ENCODE measurements at regions not wholly inside any gene's neighbourhood (a gene's known extent, or its start where the extent isn't known, plus 50 kb on each side); places are given as distances from the start of the nearest gene placed in this dataset.

DNA sequence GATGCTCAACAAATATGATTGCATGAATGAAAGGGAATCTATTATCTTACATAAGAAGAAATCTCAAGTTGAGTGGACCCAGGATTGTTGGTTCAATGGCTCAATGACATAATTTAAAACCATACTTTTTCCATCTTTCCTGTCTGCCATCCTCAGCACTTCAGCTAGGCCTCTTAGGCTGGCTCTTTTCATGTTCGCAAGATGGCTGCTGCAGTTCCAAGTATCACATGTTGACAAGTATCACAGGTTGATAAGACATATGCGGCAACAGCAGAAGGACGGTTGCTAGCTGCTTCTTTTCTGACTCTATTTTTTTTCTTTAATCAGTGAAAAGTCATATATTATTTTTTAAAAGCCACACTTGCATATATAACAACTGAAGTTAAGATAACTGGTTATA, 79.0 kb upstream of the CDK6 start:
- TF ChIP-seq, protein P1, sequence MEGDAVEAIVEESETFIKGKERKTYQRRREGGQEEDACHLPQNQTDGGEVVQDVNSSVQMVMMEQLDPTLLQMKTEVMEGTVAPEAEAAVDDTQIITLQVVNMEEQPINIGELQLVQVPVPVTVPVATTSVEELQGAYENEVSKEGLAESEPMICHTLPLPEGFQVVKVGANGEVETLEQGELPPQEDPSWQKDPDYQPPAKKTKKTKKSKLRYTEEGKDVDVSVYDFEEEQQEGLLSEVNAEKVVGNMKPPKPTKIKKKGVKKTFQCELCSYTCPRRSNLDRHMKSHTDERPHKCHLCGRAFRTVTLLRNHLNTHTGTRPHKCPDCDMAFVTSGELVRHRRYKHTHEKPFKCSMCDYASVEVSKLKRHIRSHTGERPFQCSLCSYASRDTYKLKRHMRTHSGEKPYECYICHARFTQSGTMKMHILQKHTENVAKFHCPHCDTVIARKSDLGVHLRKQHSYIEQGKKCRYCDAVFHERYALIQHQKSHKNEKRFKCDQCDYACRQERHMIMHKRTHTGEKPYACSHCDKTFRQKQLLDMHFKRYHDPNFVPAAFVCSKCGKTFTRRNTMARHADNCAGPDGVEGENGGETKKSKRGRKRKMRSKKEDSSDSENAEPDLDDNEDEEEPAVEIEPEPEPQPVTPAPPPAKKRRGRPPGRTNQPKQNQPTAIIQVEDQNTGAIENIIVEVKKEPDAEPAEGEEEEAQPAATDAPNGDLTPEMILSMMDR (IDR thresholded peaks at IDR 0.05), result no peak
- TF ChIP-seq POLR2AphosphoS5 (IDR thresholded peaks at IDR 0.05) (no peak), EP300 (IDR thresholded peaks at IDR 0.05) (no peak), POLR2A (IDR thresholded peaks at IDR 0.05) (no peak)
- H3K27ac ChIP-seq, result no peak overlapping the region
- no peaks in the 10 kb centered on the region for H3K36me3 ChIP-seq
- 97 to 98% methylated on average over 3 of the region's 3 CpGs for WGBS, 2 donors
- no peaks in the 10 kb centered on the region for H3K9me3 ChIP-seq
- no peaks in the 10 kb centered on the region for H3K27me3 ChIP-seq
- peaks cover 0 to 13% (median 9%) of the 10 kb centered on the region in 4 donors for H3K4me1 ChIP-seq
- intact Hi-C loops (cut with DNase I), result no loop called here
- no peak for DNase-seq
- H3K4me3 ChIP-seq, result no peak overlapping the region

DNA sequence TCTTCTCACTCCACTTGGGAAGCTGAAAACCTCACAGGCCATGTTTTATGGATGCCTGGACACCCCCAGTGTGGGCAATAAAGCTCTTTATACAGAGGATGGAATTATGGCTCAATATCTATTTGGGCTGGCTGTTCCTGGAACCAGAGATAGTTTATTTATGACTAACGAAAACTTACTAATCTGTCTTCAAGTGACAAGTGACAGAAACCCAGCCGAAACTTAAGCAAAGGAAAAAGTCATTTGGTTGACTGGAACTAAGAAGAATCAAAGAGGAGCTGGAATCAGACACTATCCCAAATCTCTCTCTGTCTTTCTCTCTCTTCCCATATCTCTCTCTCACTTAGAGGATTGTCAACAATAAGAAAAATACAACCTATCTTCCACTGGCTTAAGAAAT, 78.3 kb upstream of the CDK6 start:
- TF ChIP-seq EP300 (IDR thresholded peaks at IDR 0.05) (no peak), POLR2A (IDR thresholded peaks at IDR 0.05) (no peak), POLR2AphosphoS5 (IDR thresholded peaks at IDR 0.05) (no peak)
- TF ChIP-seq, protein P1 (IDR thresholded peaks at IDR 0.05), result no peak
- Histone ChIP-seq H3K9me3 (no peaks in the 10 kb centered on the region), H3K27me3 (no peaks in the 10 kb centered on the region), H3K4me3 (no peak overlapping the region), H3K27ac (no peak overlapping the region), H3K36me3 (no peaks in the 10 kb centered on the region), H3K4me1 (peaks cover 0 to 13% (median 9%) of the 10 kb centered on the region in 4 donors)
- intact Hi-C loops (cut with DNase I), result no loop called here
- WGBS, 2 donors, result 82 to 91% methylated on average over 2 of the region's 2 CpGs
- no peak for DNase-seq

DNA sequence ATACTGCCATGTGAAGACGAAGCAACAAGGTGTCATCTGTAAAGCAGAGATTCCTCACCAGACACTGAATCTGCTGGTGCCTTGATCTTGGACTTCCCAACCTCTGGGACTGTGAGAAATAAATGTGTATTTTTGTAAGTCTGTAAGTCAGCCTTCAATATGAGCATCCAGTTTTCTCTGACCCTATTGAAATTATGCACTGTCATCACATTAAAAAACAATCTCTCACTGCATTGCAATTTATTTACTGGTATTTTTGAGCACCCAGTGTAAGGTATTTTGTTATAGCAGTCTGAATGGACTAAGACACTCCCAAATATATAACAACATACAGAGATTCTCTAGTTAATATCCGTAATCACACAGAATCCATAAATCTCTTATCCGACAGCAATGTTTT, 77.5 kb upstream of the CDK6 start:
- intact Hi-C loops (cut with DNase I), result no loop called here
- Histone ChIP-seq H3K9me3 (no peaks in the 10 kb centered on the region), H3K36me3 (no peaks in the 10 kb centered on the region), H3K4me1 (peaks cover 0 to 13% (median 9%) of the 10 kb centered on the region in 4 donors), H3K27me3 (no peaks in the 10 kb centered on the region), H3K4me3 (no peak overlapping the region), H3K27ac (no peak overlapping the region)
- 94 to 97% methylated on average over 3 of the region's 3 CpGs for WGBS, 2 donors
- no peak for DNase-seq
- no peak for TF ChIP-seq POLR2A (IDR thresholded peaks at IDR 0.05)

DNA sequence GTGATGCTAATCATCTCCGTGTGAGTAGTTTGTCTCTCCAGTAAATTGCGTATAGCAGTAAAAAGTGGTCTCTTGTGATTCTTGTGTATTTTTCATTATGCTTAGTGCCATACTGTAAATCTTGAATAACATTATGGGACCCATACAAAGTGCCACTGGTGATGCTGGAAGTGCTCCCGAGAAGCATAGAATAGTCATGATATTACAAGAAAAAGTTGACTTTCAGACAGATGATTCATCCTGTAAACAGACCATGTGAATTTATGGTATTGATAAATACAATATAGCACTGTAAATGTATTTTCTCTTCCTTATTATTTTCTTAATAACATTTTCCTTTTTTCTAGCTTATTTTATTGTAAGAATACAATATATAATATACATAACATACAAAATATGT, 74.6 kb upstream of the CDK6 start:
- DNase-seq, result no peak
- H3K36me3 ChIP-seq, result no peaks in the 10 kb centered on the region
- no peaks in the 10 kb centered on the region for H3K27me3 ChIP-seq
- no peak for TF ChIP-seq POLR2A (IDR thresholded peaks at IDR 0.05)
- no peak for TF ChIP-seq EP300 (IDR thresholded peaks at IDR 0.05)
- TF ChIP-seq POLR2AphosphoS5 (IDR thresholded peaks at IDR 0.05), result no peak
- TF ChIP-seq, protein P1 (IDR thresholded peaks at IDR 0.05), result no peak
- no peaks in the 10 kb centered on the region for H3K4me1 ChIP-seq
- H3K9me3 ChIP-seq, result no peaks in the 10 kb centered on the region
- H3K4me3 ChIP-seq, result no peak overlapping the region
- H3K27ac ChIP-seq, result no peak overlapping the region
- intact Hi-C loops (cut with DNase I), result no loop called here
- WGBS, 2 donors, result 91 to 92% methylated on average over 3 of the region's 3 CpGs

DNA sequence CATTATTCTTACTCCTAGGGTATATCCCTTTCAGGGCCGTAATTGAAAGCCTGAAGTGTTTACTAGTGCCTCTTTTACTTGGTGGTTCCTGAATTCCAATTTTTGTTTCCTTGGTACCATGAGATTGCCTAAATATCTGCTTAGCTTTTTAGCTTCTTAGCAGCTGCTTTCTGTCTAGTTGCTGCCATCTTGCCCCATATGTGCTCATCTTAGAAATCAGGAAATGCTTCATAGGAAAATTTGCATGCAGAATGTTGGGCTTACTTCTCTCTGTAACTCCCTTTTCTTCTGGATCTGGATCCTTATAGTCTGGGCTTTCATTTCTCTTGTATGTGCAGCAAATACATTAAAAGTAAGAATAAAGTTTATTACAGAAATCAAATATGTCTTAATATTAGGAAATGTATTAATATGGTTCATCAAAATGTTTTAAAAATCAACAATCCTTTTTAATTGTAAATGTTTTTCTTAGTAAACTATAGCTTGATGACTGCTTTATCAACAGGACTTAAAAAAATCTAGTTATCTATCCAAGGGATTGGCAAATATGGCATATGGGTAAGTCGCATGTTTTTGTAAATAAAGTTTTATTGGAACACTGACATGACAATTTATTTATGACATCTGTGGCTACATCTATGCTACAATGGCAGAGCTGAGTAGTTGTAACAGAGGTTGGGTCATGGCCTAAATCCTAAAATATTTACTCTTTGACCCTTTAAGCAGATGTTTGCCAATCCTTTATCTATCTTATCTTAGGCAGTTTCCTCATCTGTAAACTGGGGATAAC, 73.5 kb upstream of the CDK6 start:
- DNase-seq, result no peak
- intact Hi-C loops (cut with DNase I), result no loop called here
- Histone ChIP-seq H3K27ac (no peak overlapping the region), H3K4me3 (no peak overlapping the region), H3K36me3 (no peaks in the 10 kb centered on the region), H3K27me3 (no peaks in the 10 kb centered on the region), H3K4me1 (no peaks in the 10 kb centered on the region), H3K9me3 (no peaks in the 10 kb centered on the region)
- TF ChIP-seq, protein P1 (IDR thresholded peaks at IDR 0.05), result no peak
- no peak for TF ChIP-seq EP300 (IDR thresholded peaks at IDR 0.05)
- no peak for TF ChIP-seq POLR2A (IDR thresholded peaks at IDR 0.05)
- no peak for TF ChIP-seq POLR2AphosphoS5 (IDR thresholded peaks at IDR 0.05)
- WGBS, 2 donors, result 87 to 92% methylated on average over 2 of the region's 2 CpGs

All from sigmoid colon (tissue), 6 donors.